A673 (cell line): ENCODE measurements at regions not wholly inside any gene's neighbourhood (a gene's known extent, or its start where the extent isn't known, plus 50 kb on each side); places are given as distances from the start of the nearest gene placed in this dataset.

Experiments used
- CTCF ChIP-seq: fragments of 300-800, 200-600 bp; sonication (generic); conservative IDR thresholded peaks from 2 replicates; pipeline ENCODE4 v1.5.1; 2017; ENCODE audit warnings: low read depth, mild to moderate bottlenecking, antibody characterized with exemption, low read length, moderate library complexity, mixed read lengths
- EZH2 ChIP-seq: fragments of 200-600 bp; sonication (generic); IDR thresholded peaks from 2 replicates; pipeline ENCODE4 v1.6.1; 2017; ENCODE audit warnings: borderline replicate concordance, low read depth, mild to moderate bottlenecking, mixed read lengths, antibody characterized with exemption, low read length; ENCODE audit not compliant: poor library complexity, severe bottlenecking

GRCh38 chr4:45043911-45044310, 317.6 kb upstream of the GNPDA2 start:
- TF ChIP-seq CTCF: no peak
- TF ChIP-seq EZH2: no peak
